H1 (cell line): ENCODE measurements at regions not wholly inside any gene's neighbourhood (a gene's known extent, or its start where the extent isn't known, plus 50 kb on each side); places are given as distances from the start of the nearest gene placed in this dataset.

Experiments used
- CHD7 ChIP-seq: fragments of 300-600 bp; sonication (generic); IDR thresholded peaks from 2 replicates; pipeline ENCODE4 v1.7.1; 2012; ENCODE audit warnings: low read length, moderate library complexity, mild to moderate bottlenecking, inconsistent platforms; ENCODE audit not compliant: insufficient replicate concordance

DNA sequence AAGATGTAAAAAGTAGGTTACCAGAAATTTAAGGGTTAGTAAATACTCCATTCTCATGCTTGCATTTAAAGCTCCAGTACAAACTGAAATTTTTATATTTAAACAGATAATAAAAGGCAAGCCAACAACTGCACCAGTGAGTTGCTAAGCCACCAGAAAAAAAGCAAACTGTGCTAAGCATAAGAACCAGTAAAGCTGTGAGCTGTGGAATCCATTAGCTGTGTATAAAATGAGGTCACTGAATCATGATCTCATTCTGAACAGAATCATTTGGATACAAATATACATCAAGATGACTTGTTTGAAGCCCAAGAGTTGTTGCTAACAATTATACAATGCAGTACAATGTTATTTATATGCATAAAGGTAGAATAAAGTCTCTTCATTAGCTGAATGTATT is 1312.2 kb downstream of the SI start (continued):
- TF ChIP-seq CHD7 = no peak
